MCF 10A (cell line): ENCODE measurements at regions not wholly inside any gene's neighbourhood (a gene's known extent, or its start where the extent isn't known, plus 50 kb on each side); places are given as distances from the start of the nearest gene placed in this dataset.
"Not testable (repeated sequence)": the region's sequence is repeated elsewhere in the genome, so short reads cannot be mapped to it uniquely, and the experiment has no call there.

Source experiments
- BruUV-seq: library from RNA; stranded (reverse); fragments of 400-500 nt; replicated peaks from 2 replicates; lab custom pipeline; 2021; lab: Mats Ljungman, UMichigan
- CTCF ChIA-PET: fragments of 300-600 bp; sonication (Branson Sonifier 250); formaldehyde crosslinking; extraction: SDS; loops from one replicate; lab custom pipeline; 2021; ENCODE audit warnings: antibody characterized with exemption, inconsistent platforms; lab: Yijun Ruan, JAX
- POLR2A ChIA-PET: fragments of 300-600, 350-650 bp; sonication (Branson Sonifier 250); formaldehyde crosslinking; extraction: SDS; loops from one replicate; lab custom pipeline; 2020; ENCODE audit warnings: antibody characterized with exemption, inconsistent platforms; lab: Yijun Ruan, JAX
- DNase-seq: peaks from one replicate; pipeline ENCODE4 v3.0.0-alpha.2; 2018; ENCODE audit not compliant: unreplicated experiment
- H3K27ac Mint-ChIP-seq: one replicate; pipeline ENCODE4 v1.8.0; 2022; ENCODE audit warnings: mild to moderate bottlenecking, low read depth, mixed read lengths; ENCODE audit not compliant: unreplicated experiment
- H3K27me3 Mint-ChIP-seq: one replicate; pipeline ENCODE4 v1.8.0; 2022; ENCODE audit warnings: mixed read lengths; ENCODE audit not compliant: insufficient read depth, unreplicated experiment
- H3K36me3 Mint-ChIP-seq: one replicate; pipeline ENCODE4 v1.8.0; 2022; ENCODE audit warnings: mild to moderate bottlenecking, moderate library complexity, mixed read lengths; ENCODE audit not compliant: insufficient read depth, unreplicated experiment
- H3K4me1 Mint-ChIP-seq: one replicate; pipeline ENCODE4 v1.8.0; 2022; ENCODE audit warnings: mixed read lengths; ENCODE audit not compliant: insufficient read depth, unreplicated experiment
- H3K4me3 Mint-ChIP-seq: one replicate; pipeline ENCODE4 v1.8.0; 2022; ENCODE audit warnings: mild to moderate bottlenecking, moderate library complexity, mixed read lengths; ENCODE audit not compliant: unreplicated experiment
- H3K9me3 Mint-ChIP-seq: one replicate; pipeline ENCODE4 v1.8.0; 2022; ENCODE audit warnings: mixed read lengths; ENCODE audit not compliant: unreplicated experiment
- intact Hi-C: fragments of 100-400 bp; cut with micrococcal nuclease; formaldehyde crosslinking; loops from 2 replicates; pipeline ENCODE4 v1.14.1; 2022
- TF ChIP-seq, protein P1 (sequence below): fragments of 200-600 bp; IDR thresholded peaks from one replicate; pipeline ENCODE4 v1.8.0; 2022; ENCODE audit warnings: antibody characterized with exemption, mild to moderate bottlenecking; ENCODE audit not compliant: unreplicated experiment

DNA sequence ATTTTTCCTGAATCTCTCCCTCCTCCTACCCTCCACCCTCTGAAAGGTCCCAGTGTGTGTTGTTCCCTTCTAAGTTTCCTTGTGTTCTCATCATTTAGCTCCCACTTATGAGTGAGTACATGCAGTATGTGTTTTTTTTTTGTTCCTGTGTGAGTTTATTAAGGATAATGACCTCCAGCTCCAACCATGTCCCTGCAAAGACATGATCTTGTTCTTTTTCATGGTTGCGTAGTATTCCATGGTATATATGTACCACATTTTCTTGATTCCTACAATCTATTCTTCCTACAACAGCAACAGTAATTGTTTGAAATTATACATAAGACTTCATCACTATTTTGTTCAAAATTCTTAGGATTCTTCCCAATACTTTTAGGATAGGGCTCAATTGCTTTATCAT, 1117.8 kb downstream of the GATA3 start:
- no peaks in the 10 kb centered on the region for H3K36me3 Mint-ChIP-seq
- H3K27ac Mint-ChIP-seq = no peak overlapping the region
- TF ChIP-seq, protein P1, sequence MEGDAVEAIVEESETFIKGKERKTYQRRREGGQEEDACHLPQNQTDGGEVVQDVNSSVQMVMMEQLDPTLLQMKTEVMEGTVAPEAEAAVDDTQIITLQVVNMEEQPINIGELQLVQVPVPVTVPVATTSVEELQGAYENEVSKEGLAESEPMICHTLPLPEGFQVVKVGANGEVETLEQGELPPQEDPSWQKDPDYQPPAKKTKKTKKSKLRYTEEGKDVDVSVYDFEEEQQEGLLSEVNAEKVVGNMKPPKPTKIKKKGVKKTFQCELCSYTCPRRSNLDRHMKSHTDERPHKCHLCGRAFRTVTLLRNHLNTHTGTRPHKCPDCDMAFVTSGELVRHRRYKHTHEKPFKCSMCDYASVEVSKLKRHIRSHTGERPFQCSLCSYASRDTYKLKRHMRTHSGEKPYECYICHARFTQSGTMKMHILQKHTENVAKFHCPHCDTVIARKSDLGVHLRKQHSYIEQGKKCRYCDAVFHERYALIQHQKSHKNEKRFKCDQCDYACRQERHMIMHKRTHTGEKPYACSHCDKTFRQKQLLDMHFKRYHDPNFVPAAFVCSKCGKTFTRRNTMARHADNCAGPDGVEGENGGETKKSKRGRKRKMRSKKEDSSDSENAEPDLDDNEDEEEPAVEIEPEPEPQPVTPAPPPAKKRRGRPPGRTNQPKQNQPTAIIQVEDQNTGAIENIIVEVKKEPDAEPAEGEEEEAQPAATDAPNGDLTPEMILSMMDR = no peak
- BruUV-seq = no TSS peak
- H3K4me3 Mint-ChIP-seq = no peak overlapping the region
- peaks cover 10% of the 10 kb centered on the region for H3K9me3 Mint-ChIP-seq
- intact Hi-C loops = no loop called here
- H3K27me3 Mint-ChIP-seq = no peaks in the 10 kb centered on the region
- DNase-seq = no peak
- POLR2A ChIA-PET = no interaction called here
- CTCF ChIA-PET = no interaction called here
- H3K4me1 Mint-ChIP-seq = no peaks in the 10 kb centered on the region

DNA sequence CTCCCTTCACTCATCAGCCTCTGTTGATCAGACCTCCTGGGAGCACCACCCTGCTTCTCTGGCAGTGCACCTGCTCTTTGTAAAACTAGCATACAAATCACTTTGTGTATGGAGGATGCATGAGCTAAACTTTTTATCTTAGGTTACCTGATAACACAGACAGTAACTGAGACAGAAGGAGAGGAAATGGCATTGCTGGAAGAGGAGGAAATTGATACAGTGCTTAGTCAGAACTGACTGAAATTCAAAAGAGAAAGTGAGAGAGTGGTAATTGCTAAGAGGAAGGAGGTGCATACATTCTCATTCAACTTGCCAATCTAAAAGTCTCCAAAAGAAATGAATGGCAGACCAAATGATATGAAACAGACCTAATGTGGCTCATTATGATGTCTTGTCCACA, 1120.7 kb downstream of the GATA3 start:
- intact Hi-C loops = no loop called here
- BruUV-seq = no TSS peak
- Mint-ChIP-seq H3K27ac (no peak overlapping the region), H3K4me1 (no peaks in the 10 kb centered on the region), H3K9me3 (peaks cover 10% of the 10 kb centered on the region), H3K4me3 (no peak overlapping the region), H3K27me3 (no peaks in the 10 kb centered on the region), H3K36me3 (no peaks in the 10 kb centered on the region)
- POLR2A ChIA-PET = no interaction called here
- CTCF ChIA-PET = no interaction called here
- TF ChIP-seq, protein P1 = no peak
- DNase-seq = no peak

DNA sequence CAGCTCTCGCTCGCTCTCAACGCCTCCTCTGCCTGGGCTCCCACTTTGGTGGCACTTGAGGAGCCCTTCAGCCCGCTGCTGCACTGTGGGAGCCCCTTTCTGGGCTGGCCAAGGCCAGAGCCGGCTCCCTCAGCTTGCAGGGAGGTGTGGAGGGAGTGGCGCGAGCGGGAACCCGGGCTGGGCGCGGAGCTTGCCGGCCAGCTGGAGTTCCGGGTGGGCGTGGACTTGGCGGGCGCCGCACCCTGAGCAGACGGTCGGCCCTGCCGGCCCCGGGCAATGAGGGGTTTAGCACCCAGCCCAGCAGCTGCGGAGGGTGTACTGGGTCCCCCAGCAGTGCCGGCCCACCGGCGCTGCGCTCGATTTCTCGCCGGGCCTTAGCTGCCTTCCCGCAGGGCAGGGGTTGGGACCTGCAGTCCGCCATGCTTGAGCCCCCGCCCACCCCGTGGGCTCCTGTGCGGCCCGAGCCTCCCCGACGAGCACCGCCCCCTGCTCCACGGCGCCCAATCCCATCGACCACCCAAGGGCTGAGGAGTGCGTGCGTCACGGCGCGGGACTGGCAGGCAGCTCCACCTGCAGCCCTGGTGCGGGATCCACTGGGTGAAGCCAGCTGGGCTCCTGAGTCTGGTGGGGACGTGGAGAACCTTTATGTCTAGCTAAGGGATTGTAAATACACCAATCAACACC, 1128.9 kb downstream of the GATA3 start:
- BruUV-seq, DNase-seq, H3K4me3 Mint-ChIP-seq, intact Hi-C loops, H3K4me1 Mint-ChIP-seq, CTCF ChIA-PET, H3K27ac Mint-ChIP-seq, H3K27me3 Mint-ChIP-seq, H3K9me3 Mint-ChIP-seq, H3K36me3 Mint-ChIP-seq: not testable (repeated sequence)
- POLR2A ChIA-PET = interaction anchor here (0.7 kb wide), 1 partner anchor 89 kb away, joined by 3 read pairs; no protein-coding TSS in a partner anchor

DNA sequence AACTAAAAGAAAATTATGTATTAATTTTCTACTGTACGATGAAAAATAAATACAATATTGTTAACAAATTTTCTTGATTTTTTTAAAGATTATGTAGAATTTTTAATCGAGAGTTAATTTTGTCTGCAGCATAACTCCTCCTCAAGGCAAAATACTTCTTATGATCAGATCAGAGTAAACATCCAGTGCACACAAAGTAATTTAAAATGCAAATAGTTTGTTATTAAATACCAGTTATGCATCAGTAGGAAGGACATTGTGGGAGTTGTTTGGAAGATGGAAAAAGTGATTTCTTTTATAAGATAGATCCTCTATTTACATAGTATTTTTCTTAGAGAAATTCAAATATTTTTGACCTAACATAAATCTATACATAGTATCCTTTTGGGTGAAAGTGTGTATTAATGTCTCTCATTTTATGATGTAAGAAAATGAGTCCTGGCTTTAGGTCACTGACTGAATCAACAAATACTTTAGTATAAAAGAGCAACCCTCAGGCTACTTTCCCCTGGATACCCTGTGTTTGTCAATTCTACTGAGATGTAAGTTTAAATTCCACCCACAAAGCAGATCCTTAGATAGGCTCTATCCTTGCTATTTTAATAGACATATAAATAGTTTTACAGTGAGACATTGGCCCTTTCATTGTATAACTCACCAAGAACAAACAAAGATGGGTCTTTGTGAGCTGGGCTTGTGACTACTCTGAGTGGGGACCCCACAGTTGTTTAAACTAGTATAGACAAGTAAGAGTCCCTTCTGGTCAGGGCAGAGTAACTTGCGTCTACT, 1133.7 kb downstream of the GATA3 start:
- no peak overlapping the region for H3K27ac Mint-ChIP-seq
- no peaks in the 10 kb centered on the region for H3K36me3 Mint-ChIP-seq
- intact Hi-C loops = no loop called here
- H3K4me3 Mint-ChIP-seq = no peak overlapping the region
- CTCF ChIA-PET = no interaction called here
- no TSS peak for BruUV-seq
- POLR2A ChIA-PET = no interaction called here
- no peaks in the 10 kb centered on the region for H3K9me3 Mint-ChIP-seq
- TF ChIP-seq, protein P1 = no peak
- no peak for DNase-seq
- H3K4me1 Mint-ChIP-seq = no peaks in the 10 kb centered on the region
- H3K27me3 Mint-ChIP-seq = no peaks in the 10 kb centered on the region
